GM19035 (cell line): ENCODE measurements at regions not wholly inside any gene's neighbourhood (a gene's known extent, or its start where the extent isn't known, plus 50 kb on each side); places are given as distances from the start of the nearest gene placed in this dataset.

Source experiments
- ATAC-seq: cut with Tn5 transposase; IDR thresholded peaks from one replicate; pipeline ENCODE4 v1.9.1; 2021; ENCODE audit not compliant: unreplicated experiment

DNA sequence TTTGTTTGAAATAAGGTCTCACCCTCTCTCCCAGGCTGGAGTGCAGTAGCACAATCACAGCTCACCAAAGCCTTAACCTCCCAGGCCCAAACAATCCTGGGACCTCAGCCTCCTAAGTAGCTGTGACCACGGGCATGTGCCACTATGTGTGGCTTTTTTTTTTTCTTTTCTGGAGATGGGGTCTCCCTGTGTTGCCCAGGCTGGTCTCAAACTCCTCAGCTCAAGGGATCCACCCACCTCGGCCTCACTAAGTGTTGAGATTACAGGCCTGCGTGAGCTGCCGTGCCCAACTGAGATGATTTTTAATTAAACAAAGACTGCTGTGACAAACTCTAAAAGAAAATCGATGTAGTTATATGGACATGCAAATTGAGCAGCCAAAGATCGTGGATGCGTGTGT is 768.4 kb upstream of the ADGRL2 start:
- ATAC-seq: no peak

DNA sequence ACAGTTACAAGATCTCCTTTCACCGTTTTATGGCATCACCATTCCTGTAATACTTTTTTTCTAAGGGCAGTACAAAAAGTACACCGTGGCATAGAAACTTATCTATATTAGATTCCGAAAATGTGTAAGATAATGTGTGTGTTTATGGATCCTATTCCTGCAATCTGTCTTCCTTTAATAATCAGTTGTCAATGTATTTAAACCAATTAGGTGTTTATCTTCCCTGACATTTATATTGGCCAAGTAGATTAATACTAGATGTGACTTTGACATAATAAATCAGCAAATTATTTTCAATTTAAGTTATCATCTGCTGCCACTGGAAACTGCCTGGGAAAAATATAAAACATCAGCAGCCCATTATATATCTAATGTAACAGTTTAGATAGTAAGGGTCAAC is 770.3 kb upstream of the ADGRL2 start:
- no peak for ATAC-seq

DNA sequence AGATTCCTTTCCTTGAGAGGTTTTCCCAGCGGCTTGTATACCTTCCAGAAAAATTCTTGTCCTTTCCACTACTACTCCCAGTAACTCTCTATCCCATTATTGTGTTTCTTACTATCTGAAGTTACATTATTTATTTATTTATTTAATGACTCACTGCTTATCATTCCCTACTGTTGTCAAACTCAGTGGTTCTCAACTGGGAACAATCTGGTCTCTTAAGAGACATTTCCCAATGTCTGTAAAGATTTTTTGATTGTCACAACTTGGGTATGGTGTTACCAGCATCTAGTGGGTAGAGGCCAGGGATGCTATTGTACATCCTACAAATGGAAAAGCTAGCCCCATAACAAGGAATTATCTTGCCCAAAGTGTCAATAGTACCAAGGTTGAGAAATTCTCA is 771.5 kb upstream of the ADGRL2 start:
- ATAC-seq: no peak

DNA sequence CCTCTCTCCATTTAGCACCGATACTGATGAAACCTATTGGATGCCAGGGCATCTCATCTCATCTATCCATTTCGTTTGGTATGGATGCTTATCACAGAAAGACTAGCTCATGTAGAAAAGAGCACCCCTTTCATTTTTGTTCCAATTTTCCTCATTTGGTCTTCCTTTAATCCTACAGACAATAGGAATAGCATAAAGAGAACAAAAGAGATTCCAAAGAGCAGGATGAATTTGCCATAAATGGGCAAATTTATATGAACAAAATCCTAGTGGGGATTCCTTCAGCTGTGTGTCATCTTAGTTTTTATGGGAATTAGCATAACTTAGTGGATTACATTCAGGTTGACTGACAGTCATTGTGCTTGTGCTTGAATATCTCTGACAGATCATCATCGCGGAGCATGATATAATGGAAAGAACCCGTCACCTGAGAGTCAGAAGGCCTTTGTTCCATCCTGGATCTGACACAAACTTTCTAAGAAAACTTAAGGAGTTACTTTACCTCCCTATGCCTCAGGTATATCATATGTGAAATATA is 777.5 kb upstream of the ADGRL2 start:
- ATAC-seq: no peak

DNA sequence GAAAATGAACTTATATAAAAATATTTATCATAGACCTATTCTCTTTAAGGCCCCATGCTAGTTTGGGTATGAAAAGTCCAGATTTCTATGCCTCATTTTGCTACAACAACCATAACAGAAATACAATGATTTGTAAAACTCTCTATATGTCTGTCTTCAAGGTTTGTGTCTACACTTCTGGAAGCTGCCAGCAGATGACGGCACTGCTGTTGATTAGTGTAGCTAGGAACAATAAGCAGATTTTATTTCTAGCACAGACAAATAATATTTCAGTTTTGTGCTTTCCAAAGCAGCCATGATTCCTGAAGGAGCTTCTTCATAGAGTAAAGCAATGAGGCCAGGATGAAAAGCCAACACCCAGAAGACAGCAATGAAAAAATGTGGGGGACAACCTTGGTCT is 779.6 kb upstream of the ADGRL2 start:
- no peak for ATAC-seq

DNA sequence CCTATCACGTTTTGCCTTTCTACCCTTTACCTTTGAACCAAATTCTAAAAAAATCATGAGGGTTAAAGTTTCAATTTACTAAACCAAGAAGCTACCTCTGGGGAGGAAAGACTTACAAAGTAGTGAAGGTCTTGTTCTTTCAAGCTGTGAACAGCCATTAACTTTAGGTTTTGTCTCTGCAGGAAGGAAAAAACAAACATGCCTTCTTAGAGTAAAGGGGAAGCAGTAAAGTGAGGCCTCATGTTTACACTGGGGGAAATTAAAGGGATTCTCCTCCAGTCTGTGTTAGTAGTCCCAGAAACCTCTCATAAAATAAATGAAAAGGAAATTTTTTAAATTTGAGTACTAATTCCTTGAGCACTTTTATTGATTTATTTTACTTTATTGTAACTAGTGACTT is 780.2 kb upstream of the ADGRL2 start:
- no peak for ATAC-seq

DNA sequence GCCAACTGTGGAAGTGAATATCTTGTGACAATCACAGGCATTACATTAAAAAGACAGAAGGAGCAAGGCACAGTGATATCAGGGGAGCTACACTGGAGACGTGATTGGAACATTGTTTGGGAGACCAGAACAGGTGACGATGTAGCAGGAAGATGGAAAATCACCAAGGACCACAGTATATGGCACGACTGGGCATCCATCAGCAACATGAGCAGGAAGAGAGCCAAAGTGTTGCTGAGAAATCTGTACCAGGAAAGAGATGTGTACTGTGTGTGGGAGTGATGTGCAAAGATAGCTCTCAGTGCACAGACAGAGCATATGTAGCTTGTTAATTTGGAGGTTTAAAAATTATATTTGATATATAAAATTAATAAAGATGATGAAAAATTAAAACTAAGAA is 790.6 kb upstream of the ADGRL2 start:
- ATAC-seq: no peak

DNA sequence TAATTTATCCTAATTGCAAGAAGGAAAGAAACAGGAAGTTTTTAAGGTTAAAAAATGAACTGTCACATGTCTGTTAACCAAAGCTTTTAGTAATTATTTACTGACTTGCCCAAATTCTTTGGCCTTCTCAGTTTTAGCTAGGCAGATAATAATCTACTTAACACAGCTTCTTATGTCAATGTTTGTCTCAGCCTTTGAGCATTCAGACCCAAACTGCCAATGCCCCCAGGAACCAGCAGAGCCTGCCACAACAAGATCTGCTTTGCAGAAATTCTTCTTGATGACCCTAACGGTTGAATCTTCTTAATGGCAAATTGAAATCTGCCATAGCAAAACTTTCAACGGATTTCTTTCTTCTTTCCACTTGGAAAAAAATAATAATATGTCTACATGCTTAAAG is 792.4 kb upstream of the ADGRL2 start:
- ATAC-seq: no peak

DNA sequence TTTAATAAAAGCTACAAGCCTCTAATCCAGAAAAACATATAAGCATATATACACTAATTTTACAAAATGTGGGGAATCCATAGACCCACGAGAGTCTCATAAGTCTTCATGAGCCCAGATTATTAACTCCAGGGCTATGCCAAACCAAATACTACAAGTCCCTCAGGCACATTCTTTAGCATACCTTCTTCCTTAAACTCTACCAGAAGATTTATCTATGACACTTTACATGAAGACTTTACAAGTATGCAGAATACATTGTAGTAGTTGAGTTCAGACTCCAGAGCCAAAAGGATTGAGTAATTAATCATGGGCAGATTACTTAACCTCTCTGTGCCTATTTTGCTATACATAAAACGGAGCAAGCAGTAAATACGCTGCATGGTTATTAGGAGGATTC is 793.7 kb upstream of the ADGRL2 start:
- no peak for ATAC-seq

DNA sequence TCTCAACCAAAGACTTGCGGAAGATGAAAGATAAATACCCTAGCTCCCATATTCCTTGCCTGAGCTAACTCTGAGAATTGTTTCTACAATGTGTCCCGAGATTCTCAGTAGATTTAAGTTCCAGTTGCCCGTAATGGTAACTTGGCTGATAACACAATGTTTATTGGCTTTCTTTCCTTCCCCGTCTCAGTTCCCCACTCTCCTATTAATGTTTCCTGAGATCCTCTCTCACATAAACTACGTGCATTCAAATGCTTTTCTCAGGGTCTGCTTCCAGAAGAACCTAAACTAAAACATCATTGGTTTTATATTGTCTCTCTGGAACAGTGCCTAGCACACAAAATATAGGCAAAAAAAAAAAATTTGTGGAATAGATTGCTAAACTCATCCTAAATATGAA is 794.2 kb upstream of the ADGRL2 start:
- no peak for ATAC-seq

DNA sequence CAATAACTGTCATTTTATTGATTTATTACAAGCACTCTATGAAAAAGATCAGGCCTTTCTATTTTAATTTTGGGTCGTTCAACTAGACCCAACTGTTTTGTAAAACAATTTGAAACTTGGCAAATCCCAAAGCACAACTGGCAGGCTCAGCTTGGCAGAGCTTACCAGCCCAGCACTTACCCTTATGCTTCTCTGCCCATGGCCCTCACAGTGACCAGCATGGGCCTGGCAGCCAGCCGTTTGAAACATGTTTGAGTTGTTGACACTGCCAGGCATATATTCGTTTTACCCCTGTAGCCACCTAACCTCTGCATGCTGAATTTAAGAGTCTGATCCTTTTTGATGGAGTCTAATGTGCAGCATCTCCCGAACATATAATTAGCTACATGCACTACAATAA is 796.7 kb upstream of the ADGRL2 start:
- no peak for ATAC-seq

DNA sequence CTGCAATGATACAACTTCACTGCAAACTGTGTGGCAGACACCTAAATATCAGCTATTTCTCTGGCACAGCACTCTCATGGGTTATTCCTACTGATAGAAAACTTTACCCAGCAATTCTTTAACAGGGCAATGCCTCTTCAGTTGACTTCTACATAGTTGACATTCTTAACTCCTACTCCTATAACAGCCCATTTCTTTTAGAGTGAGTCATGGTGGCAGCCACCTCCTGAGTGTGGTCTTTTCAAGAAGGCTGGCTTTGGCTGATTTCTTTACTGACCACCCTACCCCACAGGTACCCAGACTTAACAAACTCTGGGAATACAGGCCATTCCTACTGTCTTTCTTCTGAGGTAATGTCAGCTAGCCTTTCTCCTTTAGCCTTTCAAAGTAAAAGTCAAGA is 805.8 kb upstream of the ADGRL2 start:
- no peak for ATAC-seq

DNA sequence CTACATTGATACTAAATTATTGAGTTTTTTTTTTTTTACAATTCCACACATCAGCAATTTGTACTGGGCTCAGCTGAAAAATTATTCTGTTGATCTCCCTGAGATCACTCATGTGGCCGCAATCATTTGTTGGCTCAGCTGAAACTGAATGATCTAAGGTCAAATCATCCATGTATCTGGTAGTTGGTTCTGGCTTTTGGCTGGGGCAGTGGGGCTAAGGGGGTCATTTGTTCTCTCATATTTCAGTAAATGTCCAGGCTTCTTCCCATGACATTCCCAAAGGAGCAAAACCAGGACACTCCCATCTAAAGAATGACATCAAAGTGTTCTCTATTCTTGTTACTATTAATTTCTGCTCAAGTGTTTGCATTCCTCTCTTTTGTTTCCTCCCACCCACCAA is 806.7 kb upstream of the ADGRL2 start:
- no peak for ATAC-seq

DNA sequence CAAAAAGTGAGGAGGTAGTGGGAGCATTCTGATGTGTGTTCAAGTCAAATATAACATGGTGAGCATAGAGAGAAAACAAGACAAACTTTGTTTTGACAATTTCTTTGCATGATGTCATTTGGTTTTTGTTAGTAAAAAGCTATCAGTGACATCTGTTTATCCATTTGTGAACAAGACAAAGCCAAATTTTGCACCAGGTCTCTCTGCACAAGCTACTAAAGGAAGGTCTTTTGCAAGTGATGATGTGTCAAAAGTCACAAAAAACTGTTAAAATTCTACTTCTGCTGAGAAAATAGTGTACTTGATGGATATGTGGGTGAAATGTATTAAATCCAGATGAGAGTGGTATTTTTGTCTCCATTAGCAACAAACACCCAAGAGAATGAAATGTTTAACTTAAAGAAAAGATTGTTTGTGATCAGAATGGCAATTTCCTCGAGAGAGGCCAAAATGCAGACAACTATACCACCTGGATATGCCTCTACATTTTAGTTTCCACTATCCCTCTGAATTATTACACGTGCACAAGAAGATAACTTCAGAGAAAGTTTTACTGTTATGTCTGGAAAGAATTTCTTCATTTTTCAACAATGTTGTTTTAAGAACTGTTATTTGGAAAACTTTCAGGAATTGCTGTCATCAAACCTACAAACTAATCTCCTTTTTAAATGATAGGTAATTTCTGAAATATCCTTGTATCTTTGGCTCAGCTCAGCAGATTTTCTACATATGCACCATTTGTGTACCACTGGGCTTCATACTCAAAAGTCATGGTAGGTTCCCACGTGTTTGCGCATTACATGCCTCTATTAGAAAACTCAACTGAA is 807.4 kb upstream of the ADGRL2 start:
- no peak for ATAC-seq

DNA sequence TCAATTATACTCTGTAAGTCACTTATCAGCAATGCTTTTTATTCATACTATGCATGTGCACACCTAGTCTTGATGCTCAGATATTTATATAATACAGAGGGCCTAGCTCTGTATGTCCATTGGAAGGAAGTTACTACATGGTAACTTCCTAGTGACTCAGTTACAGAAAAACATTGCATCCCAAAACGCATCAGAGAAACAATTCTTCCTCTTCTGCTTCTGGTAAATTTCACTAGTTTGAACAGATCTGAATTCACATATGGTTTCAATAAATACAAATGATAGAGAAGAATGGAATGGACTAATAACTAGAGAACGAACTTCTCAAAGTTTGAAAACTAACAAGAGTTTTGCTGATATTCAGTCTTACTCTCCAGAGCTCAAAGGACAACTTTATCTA is 811.3 kb upstream of the ADGRL2 start:
- no peak for ATAC-seq

DNA sequence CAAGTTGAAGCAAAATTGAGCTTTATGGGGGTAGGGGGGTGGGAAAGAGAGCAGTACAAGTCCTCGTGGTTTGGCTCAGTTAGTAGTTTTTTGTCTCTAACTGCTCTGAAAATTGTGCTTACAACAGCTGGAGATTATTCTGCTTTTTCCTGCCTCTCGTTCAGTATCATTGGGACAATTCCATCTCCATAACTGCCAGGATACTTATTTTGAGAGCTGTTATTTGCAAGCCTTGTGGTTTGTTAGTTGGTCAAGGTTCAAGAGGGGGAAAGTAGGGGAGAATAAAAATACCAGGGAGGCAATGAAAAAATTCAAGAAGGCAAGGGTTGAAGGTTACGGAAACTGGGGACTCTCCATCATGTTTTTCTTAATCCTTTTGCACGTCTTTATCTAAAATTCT is 811.8 kb upstream of the ADGRL2 start:
- no peak for ATAC-seq

DNA sequence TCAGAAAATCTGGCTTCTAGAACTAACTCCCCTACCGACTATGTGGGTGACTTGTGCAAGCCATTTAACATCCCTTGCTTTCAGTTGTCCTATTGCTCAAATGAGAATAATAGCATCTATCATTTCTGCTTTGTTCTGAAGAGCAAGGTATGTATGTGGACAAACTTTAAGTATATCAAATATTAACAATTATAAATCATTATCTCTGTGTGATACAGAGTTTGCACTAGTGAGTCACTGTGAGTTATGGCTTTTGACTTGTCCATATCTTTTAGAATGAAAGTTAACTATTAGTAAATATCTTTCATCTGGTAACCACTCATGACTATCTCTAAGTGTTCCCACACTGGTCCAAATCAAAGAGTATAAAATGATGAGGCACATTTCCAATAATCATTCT is 812.9 kb upstream of the ADGRL2 start:
- no peak for ATAC-seq

DNA sequence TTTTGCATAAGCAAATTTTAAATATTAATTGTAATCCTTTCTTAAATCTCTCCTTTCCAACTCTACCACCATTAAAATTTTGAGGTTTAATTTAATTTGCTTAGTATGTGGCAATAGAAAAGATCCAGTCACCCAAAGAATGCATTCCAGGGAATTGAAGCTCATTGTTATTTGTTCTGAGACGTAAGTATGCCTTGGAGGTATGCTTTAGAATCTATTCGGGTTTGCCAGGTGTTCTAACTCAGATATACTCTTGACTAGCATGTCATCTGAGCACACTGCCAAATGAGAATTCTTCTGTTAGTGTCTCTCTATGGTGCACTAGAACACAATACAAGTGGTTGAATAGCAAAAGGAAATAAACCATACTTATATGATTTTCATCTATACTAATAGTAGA is 813.6 kb upstream of the ADGRL2 start:
- no peak for ATAC-seq

DNA sequence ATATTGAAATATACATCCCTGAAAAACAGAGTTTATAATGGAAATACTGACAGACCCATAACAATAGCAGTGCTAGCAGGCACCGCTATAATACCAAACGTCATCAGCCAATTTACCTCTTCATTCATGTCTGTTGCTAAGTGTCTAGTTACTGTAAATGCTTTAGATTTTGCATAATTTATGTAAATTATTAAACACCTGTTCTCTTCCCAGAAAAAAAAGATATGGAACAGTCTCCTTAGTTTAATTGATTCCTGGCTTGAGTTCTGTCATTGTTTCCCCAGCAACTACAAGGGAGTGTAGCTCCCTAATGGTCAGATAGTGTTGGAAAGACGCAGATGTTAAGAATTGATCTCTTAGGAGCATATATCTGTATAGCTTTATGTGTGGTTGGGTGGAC is 817.9 kb upstream of the ADGRL2 start:
- no peak for ATAC-seq

DNA sequence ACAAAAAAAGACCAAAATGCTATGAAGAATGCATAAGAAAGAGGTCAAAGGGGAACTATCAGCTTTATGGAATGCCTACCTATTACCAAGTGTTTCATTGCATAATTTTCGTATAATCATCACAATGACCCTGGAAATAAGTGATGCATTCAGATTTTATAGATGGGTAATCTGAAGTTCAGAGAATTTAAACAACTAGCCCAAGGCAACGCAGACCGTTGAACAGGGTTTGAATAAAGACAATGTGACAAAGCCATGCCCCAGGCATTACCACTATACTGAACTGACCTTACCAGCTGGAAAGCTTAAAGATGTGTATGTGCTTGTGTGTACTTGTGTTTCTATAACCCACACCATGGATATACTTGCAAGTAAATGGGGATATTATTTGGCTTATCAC is 827.6 kb upstream of the ADGRL2 start:
- no peak for ATAC-seq

DNA sequence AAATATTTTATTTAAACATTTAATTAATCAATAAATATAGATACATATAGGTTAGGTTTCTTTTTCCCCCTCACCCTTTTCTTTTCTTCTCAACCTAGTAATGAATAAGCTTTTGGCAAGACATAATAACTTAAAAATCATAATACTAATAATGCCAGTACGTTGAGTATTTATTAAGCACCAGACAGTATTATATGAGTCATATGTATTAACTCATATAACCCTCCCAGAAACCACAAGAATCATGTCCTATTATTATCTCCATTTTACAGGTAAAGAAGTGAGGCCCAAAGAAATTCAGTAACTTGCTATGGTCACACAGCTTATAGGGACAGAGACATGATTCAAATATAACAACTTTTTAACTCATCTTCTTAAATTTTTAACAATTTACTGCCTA is 834.5 kb upstream of the ADGRL2 start:
- ATAC-seq: no peak

DNA sequence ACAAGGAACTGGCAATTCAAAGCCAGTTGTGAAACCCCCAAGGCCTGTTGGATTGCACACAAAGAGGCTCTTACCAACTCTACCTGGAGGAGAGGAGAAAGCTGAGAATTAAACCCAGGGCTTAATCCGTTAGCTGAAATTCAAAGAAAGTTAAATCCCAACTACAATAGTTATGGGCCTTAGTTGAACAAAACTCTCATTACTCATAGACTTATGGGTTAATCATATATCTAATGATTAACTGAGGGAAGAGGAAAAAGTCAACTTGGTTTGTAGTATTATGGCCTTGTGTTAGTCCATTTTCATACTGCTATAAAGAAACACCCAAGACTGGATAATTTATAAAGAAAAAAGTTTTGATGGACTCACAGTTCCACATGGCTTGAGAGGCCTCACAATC is 838.2 kb upstream of the ADGRL2 start:
- ATAC-seq: no peak
